HEK293 (cell line): ENCODE measurements at regions not wholly inside any gene's neighbourhood (a gene's known extent, or its start where the extent isn't known, plus 50 kb on each side); places are given as distances from the start of the nearest gene placed in this dataset.
A peak's percentile ranks its signal among the peaks of the same experiment; 100 is the strongest.

Experiments used
- CTCF ChIA-PET: fragments of 350-600 bp; formaldehyde crosslinking; extraction: SDS; loops from one replicate; lab custom pipeline; 2021; ENCODE audit warnings: antibody characterized with exemption; lab: Yijun Ruan, JAX
- POLR2A ChIA-PET: fragments of 300-600 bp; formaldehyde crosslinking; extraction: SDS; loops from one replicate; lab custom pipeline; 2020; ENCODE audit warnings: antibody characterized with exemption, inconsistent platforms; lab: Yijun Ruan, JAX
- H3K27ac ChIP-seq: fragments of 200-500 bp; sonication (Bioruptor generic); 2 replicates; pipeline ENCODE4 v1.5.1; 2014; ENCODE audit warnings: low read depth, low read length, control low read depth, inconsistent platforms; ENCODE audit errors: extremely low read depth
- H3K36me3 ChIP-seq, 2 experiments: fragments of 200-500 bp in 1 of 2; sonication (Bioruptor generic) in 1 of 2; 1 replicate in 1 of 2; 2 replicates in 1 of 2; pipeline ENCODE4 v1.5.1; 2014 to 2017; ENCODE audit warnings: inconsistent platforms in 2 of 2, low read length in 2 of 2; ENCODE audit not compliant: control insufficient read depth in 2 of 2, insufficient read depth in 1 of 2
- H3K4me1 ChIP-seq: fragments of 200-500 bp; sonication (Bioruptor generic); 2 replicates; pipeline ENCODE4 v1.5.1; 2014; ENCODE audit warnings: mild to moderate bottlenecking, low read length, inconsistent platforms; ENCODE audit not compliant: control insufficient read depth, insufficient read depth
- H3K4me3 ChIP-seq: 2 replicates; pipeline ENCODE4 v1.5.1; 2011; ENCODE audit warnings: low read depth, mild to moderate bottlenecking, control low read depth, low read length, moderate library complexity
- H3K9me3 ChIP-seq: fragments of 200-500 bp; sonication (Bioruptor generic); 2 replicates; pipeline ENCODE4 v1.5.1; 2014; ENCODE audit warnings: low read depth, low read length, inconsistent platforms; ENCODE audit not compliant: control insufficient read depth, insufficient read depth
- KLF10 ChIP-seq: fragments of 450-650 bp; IDR thresholded peaks from 2 replicates; pipeline ENCODE4 v1.5.1; 2018; ENCODE audit warnings: missing biosample characterization, mild to moderate bottlenecking, missing genetic modification characterization
- PRDM2 ChIP-seq: fragments of 450-650 bp; formaldehyde crosslinking; IDR thresholded peaks from 2 replicates; pipeline ENCODE4 v1.5.1; 2016; ENCODE audit warnings: missing biosample characterization, missing genetic modification characterization, borderline replicate concordance
- TSHZ1 ChIP-seq: fragments of 450-650 bp; formaldehyde crosslinking; IDR thresholded peaks from 2 replicates; pipeline ENCODE4 v1.5.1; 2016; ENCODE audit warnings: missing biosample characterization, missing genetic modification characterization, borderline replicate concordance
- ZBTB11 ChIP-seq: fragments of 450-650 bp; formaldehyde crosslinking; conservative IDR thresholded peaks from 2 replicates; pipeline ENCODE4 v1.5.1; 2016; ENCODE audit warnings: low read depth, missing biosample characterization, missing genetic modification characterization
- ZNF174 ChIP-seq: fragments of 450-650 bp; formaldehyde crosslinking; IDR thresholded peaks from 2 replicates; pipeline ENCODE4 v1.5.0; 2017; ENCODE audit warnings: missing biosample characterization, mild to moderate bottlenecking, missing genetic modification characterization
- ZNF221 ChIP-seq: fragments of 450-650 bp; formaldehyde crosslinking; IDR thresholded peaks from 2 replicates; pipeline ENCODE4 v1.5.1; 2017; ENCODE audit warnings: missing biosample characterization, missing genetic modification characterization, borderline replicate concordance
- ZNF37A ChIP-seq: fragments of 450-650 bp; IDR thresholded peaks from 2 replicates; pipeline ENCODE4 v1.5.1; 2018; ENCODE audit warnings: missing biosample characterization, missing genetic modification characterization
- ZNF571 ChIP-seq: fragments of 450-650 bp; formaldehyde crosslinking; IDR thresholded peaks from 2 replicates; pipeline ENCODE4 v1.5.0; 2017; ENCODE audit warnings: missing biosample characterization, missing genetic modification characterization
- ZNF623 ChIP-seq: fragments of 450-650 bp; formaldehyde crosslinking; IDR thresholded peaks from 2 replicates; pipeline ENCODE4 v1.5.1; 2016; ENCODE audit warnings: missing biosample characterization, missing genetic modification characterization
- ZNF785 ChIP-seq: fragments of 450-650 bp; formaldehyde crosslinking; IDR thresholded peaks from 2 replicates; pipeline ENCODE4 v1.5.1; 2016; ENCODE audit warnings: missing biosample characterization, missing genetic modification characterization
- ZNF791 ChIP-seq: fragments of 450-650 bp; formaldehyde crosslinking; IDR thresholded peaks from 2 replicates; pipeline ENCODE4 v1.5.1; 2016; ENCODE audit warnings: missing biosample characterization, missing genetic modification characterization
- TF ChIP-seq, protein P1 (sequence below): fragments of 450-650 bp; formaldehyde crosslinking; IDR thresholded peaks from 2 replicates; pipeline ENCODE4 v1.5.1; 2016; ENCODE audit warnings: missing biosample characterization, missing genetic modification characterization
- TF ChIP-seq, protein P2 (sequence below): fragments of 450-650 bp; formaldehyde crosslinking; IDR thresholded peaks from 2 replicates; pipeline ENCODE4 v1.5.1; 2016; ENCODE audit warnings: missing biosample characterization, missing genetic modification characterization

GRCh38 chr10:8539056-8539455 is 484.6 kb downstream of the GATA3 start (continued):
- TF ChIP-seq ZBTB11 (no peak), ZNF221 (tag by site-specific recombination) (no peak), ZNF785 (tag by site-specific recombination) (no peak), ZNF37A (tag by site-specific recombination) (no peak), ZNF571 (no peak), ZNF174 (tag by site-specific recombination) (no peak), ZNF623 (tag by site-specific recombination) (no peak), PRDM2 (tag by site-specific recombination) (no peak)
- TF ChIP-seq, protein P1, sequence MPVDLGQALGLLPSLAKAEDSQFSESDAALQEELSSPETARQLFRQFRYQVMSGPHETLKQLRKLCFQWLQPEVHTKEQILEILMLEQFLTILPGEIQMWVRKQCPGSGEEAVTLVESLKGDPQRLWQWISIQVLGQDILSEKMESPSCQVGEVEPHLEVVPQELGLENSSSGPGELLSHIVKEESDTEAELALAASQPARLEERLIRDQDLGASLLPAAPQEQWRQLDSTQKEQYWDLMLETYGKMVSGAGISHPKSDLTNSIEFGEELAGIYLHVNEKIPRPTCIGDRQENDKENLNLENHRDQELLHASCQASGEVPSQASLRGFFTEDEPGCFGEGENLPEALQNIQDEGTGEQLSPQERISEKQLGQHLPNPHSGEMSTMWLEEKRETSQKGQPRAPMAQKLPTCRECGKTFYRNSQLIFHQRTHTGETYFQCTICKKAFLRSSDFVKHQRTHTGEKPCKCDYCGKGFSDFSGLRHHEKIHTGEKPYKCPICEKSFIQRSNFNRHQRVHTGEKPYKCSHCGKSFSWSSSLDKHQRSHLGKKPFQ: no peak
- TF ChIP-seq, protein P2, sequence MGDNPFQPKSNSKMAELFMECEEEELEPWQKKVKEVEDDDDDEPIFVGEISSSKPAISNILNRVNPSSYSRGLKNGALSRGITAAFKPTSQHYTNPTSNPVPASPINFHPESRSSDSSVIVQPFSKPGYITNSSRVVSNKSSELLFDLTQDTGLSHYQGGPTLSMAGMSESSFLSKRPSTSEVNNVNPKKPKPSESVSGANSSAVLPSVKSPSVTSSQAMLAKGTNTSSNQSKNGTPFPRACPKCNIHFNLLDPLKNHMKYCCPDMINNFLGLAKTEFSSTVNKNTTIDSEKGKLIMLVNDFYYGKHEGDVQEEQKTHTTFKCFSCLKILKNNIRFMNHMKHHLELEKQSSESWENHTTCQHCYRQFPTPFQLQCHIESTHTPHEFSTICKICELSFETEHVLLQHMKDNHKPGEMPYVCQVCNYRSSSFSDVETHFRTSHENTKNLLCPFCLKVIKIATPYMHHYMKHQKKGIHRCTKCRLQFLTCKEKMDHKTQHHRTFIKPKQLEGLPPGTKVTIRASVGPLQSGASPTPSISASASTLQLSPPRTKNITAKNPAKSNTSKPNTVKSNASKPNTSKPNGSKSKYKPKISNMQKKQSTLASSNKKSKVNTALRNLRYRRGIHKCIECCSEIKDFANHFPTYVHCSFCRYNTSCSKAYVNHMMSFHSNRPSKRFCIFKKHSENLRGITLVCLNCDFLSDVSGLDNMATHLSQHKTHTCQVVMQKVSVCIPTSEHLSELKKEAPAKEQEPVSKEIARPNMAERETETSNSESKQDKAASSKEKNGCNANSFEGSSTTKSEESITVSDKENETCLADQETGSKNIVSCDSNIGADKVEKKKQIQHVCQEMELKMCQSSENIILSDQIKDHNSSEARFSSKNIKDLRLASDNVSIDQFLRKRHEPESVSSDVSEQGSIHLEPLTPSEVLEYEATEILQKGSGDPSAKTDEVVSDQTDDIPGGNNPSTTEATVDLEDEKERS (tag by site-specific recombination): no peak

DNA sequence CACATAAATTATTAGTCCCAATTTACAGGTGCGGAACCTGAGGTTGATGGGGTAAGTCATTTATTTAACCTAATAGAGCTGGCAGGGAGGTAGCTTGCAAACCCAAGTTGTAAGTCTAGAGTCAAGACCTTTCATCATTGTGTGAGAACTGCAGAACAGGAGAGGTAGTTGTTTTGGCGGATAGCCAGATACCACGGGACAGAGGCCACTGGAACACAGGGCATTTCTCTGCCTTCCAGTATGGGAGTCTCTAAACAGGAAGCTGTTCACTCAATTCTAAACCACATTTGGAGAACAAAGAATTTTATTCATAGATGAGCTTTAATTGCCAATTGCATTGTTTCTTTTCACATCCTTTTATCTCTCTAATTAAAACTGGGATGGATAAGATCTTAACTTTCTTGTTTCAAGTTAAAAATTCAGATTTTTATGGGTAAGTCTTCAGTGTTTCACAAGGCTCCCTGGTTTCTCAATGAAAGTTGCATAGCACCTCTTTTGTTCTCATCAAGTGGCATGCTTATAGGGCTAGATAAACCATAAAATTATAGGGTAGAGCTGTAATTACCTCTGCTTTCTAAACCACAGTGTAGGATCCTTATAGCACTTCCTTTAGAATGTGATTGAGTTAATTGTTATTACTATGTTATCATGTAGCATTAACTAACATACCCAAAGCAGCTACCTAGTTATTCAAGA is 489.0 kb downstream of the GATA3 start:
- ChIA-PET CTCF (interaction anchor here (0.5 to 0.6 kb wide), 2 partner anchors 11 to 479 kb away, joined by 3 to 4 read pairs; no protein-coding TSS in a partner anchor), POLR2A (interaction anchor here (0.7 to 1.2 kb wide), 2 partner anchors 11 to 32 kb away, joined by 3 read pairs; no protein-coding TSS in a partner anchor)
- no peak overlapping the region; the same call in 1 of the 2 replicates for H3K27ac ChIP-seq
- H3K36me3 ChIP-seq: no peaks in the 10 kb centered on the region
- no peak overlapping the region for H3K4me3 ChIP-seq
- no peaks in the 10 kb centered on the region for H3K9me3 ChIP-seq
- H3K4me1 ChIP-seq: peaks cover 3% of the 10 kb centered on the region; the same call in 1 of the 2 replicates
- TF ChIP-seq ZBTB11: peak; percentile 44
- TF ChIP-seq ZNF791: 0 out of 2 replicates have a peak, but pooled peaks have one; percentile 20
- TF ChIP-seq TSHZ1 (tag by site-specific recombination): no peak
- no peak for TF ChIP-seq KLF10
